Middle frontal gyrus (tissue), 1 donor: ENCODE measurements at regions not wholly inside any gene's neighbourhood (a gene's known extent, or its start where the extent isn't known, plus 50 kb on each side); places are given as distances from the start of the nearest gene placed in this dataset.
"Not testable (repeated sequence)": the region's sequence is repeated elsewhere in the genome, so short reads cannot be mapped to it uniquely, and the experiment has no call there.

Source experiments
- DNase-seq: peaks from one replicate; pipeline ENCODE4 v3.0.0-alpha.2; 2015; ENCODE audit warnings: low spot score; ENCODE audit errors: extremely low spot score

DNA sequence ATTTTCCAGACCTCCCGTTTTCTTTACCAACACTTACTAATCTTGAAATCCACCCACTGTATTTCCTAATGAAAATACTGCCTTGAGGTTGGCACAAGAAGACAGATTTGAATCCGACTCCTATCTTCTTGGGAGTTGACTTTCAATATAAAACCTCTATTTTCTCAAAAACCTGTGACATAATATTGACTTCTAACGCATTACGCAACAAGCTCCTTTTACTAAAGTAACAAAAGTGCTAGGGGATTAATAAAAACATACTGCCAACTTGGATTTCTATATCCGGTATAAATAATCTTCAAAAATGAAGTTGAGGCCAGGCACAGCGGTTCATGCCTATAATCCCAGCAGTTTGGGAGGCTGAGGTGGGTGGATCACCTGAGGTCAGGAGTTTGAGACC is 382.0 kb downstream of the PREX1 start:
- no peak for DNase-seq

DNA sequence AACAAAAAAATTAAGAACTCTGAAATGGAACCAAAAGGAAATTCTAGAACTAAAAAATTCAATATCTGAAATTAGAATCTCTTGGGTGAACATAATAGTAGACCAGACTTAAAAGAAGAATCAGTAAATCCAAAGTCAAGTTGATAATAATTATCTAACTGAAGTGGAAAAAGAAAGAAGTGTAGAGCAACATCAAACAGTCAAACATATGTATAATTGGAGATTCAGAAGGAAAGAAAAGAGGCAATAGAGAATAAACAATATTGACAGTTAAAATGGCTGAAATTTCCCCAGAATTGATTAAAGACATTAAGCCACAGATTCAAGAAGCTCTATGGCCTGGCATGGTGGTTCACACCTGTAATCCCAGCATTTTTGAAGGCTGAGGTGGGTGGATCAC is 383.6 kb downstream of the PREX1 start:
- DNase-seq, result no peak

DNA sequence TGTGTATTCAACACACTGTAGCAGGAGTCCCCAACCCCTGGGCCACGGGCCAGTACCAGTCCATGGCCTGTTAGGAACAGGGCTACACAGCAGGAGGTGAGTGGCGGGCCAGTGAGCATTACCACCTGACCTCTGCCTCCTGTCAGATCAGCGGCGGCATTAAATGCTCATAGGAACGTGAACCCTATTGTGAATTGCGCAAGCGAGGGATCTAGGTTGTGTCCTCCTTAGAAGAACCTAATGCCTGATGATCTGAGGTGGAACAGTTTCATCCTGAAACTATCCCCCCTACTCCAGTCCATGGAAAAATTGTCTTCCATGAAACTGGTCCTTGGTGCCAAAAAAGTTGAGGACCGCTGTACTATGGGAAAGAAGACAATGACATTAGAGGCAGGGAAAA is 386.9 kb downstream of the PREX1 start:
- no peak for DNase-seq

DNA sequence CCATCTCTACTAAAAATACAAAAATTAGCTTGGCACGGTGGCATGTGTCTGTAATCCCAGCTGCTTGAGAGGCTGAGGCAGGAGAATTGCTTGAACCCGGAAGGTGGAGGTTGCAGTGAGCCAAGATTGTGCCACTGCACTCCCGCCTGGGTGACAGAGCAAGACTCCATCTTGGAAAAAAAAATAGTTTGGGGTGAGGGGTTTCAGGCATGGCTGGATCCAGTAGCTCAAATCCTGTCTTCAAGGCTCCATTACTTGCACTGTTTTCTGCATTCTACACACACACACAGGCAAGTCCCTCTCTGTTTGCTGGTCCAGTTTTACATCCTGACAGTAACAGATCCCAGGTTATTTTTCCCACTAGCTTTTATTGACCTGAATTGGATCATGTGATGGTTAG is 387.5 kb downstream of the PREX1 start:
- DNase-seq, result not testable (repeated sequence)

DNA sequence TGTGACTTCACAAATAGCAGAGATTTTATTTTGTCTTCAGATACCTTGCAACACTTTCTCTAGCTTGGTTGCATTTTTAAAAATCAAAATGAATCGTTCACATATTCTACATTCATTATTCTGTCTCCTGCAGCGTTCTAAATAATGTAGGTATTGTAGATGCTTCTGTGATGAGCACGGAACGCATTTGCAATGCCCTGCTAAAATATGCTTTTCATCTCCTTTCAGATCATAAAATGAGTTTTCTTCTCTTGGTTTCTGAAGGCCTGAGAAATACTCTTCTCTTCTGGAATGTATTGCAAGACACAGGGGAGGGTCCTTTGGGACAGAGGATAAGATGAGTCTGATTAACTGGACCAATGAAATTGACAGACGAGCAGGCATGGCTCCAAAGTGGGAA is 390.7 kb downstream of the PREX1 start:
- no peak for DNase-seq

DNA sequence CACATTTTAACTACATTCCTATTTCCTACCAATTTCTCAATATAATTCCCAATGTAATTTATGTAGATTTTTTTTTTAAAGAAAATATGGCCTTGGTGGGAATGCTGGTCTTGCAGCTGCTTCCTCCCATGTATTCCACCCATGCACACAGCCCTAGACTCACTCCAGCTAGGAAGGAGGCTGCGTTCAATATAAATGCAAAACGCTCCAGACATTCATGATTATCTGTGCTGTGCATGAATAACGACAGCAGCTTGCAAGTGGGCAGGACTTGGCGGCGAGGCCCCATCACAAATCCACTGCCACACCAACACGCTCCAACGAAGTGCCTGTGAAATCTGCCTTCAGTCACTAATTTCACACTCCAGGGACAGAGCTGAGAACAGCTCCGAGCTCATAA is 391.2 kb downstream of the PREX1 start:
- not testable (repeated sequence) for DNase-seq

DNA sequence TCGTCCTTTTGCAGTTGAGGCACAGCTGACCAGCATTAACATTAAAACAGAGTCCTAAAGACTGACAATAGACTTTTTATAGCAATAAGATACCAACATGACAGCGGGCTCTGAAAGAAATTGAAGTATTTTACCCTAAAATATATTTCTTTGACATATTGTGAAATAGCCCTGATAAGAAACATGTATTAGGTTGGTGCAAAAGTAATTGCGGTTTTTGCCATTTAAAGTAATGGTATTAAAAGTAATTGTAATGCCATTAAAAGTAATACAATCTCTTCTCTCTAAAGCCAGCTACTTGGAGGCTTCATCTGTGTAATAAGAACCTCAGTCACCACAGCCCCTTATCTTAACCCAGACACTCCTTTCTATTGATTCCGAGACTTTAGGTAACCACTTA is 394.6 kb downstream of the PREX1 start:
- DNase-seq, result no peak

DNA sequence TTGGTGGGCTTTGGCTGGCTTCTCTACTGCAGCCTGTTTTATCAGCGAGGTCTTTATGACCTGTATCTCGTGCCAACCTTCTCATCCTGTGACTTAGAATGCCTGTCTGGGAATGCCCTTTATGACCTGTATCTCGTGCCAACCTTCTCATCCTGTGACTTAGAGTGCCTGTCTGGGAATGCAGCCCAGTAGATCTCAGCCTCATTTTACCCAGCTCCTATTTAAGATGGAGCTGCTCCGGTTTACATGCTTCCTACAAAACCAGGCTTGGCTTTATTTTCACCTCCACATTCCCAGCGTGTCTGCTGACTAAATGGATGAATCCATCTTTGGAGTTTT is 395.3 kb downstream of the PREX1 start:
- no peak for DNase-seq

DNA sequence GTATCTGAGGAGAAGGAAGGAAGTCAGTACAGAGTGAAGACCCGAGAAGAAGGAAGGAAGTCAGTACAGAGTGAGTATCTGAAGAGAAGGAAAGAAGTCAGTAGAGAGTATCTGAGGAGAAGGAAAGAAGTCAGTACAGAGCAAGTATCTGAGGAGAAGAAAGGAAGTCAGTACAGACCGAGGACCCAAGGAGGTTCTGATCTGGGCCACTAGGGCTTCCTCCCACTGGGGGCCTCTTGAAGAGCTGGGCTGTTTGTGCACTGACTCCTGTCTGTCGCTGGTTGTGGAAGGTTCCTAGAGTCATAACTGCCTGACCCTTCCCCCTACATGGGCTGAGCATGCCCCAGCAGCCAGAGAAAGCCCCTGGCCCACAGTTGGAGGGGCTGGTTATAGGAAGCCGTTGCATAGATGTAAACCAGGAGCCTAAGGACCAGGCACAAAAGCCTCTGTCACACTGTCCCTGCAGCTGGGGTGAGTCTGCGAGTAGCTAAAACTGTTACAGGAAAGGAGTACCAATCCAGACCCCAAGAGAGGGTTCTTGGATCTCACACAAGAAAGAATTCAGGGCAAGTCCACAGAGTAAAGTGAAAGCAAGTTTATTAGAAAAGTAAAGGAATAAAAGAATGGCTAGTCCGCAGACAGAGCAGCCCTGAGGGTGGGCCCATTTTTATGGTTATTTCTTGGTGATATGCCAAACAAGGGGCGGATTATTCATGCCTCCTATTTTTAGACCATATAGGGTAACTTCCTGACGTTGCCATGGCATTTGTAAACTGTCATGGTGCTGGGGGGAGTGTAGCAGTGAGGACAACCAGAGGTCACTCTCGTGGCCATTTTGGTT is 395.9 kb downstream of the PREX1 start:
- no peak for DNase-seq

DNA sequence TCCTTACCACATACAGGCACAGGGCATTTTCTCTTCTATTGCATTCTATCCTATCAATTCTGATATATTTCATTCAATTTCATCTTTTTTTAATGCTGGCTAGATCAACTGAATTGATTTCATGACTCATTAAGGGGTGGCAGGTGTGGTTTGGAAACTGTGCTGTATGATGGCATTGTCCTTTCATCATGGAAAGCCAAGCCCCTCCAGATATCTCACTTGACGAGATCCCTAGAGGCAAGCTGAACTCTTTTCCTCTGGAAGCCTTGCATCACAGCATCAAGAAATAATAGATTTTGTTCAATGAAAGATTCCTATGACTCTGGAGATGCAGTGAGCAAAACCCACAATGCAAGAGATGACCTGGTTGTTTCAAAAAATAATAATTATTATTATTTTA is 401.2 kb downstream of the PREX1 start:
- DNase-seq, result no peak

DNA sequence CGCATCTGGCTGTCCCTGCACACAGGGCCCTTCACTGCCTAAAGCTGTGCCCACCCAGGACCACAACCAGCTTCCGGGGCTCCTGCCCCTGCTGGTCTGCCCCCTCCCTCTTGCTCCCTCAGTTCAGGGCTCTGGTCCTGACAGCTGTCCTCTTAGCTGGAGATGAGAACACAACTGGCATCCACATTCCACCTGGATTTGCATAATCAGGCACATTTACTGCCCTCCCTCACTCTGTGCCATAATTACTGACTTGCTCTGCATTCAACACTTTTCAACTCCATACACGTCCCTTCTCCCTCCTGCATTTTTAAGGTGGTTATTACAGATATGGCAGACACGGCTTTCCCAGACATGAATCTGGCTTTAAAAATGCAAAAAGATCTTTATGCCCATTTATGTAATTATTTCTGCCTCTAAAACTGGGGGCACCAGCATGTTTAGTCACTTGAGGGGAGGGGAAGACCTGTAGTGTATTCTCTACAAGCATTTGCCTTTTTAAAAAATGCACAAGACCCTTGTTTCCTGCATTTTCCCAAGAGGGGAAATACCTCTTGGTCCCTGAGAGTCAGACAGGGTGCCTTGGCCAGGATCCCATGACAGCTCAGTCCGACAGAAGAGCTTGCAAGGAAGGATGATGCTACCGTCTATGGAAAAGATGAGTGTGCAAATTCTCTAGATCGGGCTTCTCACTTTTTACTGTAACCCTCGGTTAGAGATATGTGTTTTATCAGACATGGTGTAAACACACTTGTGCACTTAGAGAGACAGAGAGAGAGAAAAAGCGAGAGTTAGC is 401.8 kb downstream of the PREX1 start:
- no peak for DNase-seq

DNA sequence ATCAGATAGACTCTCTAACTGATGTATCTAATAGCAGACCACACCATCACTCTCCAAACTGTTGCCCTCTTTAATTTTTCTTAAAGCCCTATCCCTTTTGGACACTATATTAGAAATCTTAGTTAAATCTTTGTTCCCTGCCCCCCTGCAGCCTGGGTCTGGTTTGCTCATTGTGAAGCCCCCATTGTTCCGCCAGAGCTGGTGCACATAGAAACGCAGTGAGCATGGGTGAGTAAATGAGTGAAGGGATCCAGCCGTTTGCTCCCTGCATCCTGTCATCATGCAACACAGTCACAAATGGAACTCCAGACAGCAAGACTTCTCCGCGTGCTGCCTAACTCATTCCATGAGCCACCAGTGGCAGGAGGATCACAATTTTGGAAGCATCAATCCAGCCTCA is 402.5 kb downstream of the PREX1 start:
- no peak for DNase-seq

DNA sequence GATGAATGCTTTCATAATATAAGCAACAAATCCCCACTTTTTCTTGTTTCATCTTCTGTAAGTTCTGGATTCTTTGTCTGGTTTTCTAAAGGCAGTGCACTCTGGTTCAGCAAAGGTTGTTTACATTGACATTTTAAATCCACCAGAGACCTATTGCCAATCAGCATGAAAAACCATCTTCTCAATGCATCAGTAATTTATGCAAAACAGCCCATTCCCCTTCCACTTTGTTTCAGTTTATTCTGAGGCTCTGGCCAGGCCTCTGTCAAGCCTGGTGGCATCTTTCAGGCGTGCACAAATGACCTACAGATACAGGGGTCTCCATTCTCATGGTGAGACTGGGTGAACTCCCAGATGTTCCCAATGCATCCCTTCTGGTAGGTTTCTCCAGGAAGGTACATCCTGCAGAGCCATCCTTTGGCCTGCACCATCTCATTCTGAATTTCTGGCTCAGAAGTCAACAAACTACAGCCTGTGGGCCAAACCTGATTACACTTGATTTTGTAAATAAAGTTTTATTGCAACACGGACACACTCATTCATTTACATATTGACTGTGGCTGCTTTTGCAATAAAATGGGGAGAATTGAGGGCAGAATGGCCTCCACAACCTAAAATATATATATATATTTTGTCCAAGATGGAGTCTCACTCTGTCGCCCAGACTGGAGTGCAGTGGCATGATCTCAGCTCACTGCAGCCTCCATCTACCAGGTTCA is 405.4 kb downstream of the PREX1 start:
- DNase-seq, result no peak

DNA sequence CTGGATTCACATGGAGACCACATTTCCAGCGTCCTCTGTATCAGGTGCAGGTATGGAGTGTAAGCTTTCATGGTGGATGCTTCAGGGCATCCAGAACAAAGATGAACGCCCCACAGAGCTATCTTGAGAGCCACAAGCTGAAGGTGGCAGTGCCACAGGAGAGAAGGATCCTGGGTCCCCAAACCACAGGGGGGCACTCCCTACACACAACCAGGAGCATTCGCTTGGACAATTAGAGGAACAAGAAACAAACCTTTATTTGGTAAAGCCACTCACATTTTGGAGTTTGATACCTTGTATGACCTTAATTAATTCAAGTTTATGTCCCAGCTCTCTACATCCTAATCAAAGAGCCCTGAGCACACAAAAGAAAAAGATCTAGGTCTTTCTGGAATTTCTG is 406.3 kb downstream of the PREX1 start:
- DNase-seq, result no peak

DNA sequence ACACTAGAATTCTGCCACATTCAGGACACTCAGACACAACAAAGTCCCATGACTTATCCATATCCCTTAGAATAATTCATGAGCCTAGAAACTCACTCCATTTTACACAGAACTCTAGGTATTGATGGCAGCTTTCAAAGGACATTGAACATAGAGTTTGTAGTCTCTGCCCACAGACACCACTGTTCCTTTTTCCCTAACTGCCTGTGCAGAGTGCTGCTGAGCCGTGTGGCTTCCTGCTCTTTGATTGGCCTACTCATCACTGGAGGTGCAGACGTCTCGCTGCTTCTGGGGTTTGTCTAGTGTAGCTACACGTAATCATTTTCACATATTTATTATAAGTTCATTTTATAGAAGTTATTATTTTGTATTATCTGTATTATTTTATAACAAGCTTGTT is 407.6 kb downstream of the PREX1 start:
- no peak for DNase-seq

DNA sequence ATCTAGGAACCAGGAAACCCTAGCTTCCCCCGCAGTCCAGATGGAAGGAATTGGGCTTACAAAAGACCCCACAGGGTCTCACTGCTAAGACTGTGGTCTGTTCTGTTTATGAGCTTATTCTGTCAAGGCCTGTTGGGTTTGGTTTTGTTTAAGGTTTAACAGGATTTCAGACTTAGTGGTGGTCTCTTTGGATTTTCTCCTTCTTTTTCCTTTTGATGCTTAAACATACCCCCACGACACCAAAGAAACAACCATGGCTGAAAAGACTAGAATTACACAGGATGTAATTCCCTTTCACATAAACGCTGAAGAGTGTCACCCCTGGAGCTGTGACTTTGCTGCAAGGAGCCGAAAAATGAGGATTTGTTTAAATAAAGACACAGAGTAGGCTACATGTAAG is 408.6 kb downstream of the PREX1 start:
- DNase-seq, result no peak

DNA sequence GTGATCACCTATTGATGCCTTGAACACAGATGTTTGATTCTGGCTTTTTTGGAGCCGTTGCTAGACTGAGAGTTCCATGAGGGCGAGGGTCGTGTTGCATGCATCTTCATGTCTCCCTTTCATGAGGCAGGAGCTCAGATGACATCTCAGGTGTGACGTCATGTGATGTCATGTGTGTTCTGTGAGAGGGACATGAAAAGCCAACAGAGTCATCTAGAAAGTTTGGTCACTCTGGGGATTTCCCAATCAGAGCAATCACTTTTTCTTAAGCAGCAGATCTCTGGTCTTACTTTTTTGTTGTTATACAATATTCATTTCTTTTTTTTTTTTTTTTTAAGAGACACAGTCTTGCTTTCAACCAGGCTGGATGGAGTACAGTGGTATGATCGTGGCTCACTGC is 411.8 kb downstream of the PREX1 start:
- no peak for DNase-seq

DNA sequence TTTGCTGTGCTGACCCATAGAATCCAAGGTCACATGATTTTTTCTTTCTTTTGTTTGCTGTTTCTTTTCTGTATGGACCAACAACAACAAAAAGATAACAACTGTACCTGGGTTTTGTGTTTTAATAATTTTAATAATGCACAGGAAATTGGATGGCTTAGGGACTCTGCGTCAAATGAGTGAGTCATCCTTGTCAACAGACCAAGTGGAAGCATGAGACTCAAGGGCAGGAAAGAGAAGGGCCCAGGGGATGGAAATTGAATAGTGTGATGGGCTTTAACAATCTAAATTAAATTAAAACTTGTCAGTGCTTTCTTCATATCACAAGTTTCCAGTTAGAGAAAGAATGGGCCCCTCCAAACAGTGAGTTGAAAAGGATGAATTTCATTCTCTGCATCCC is 413.0 kb downstream of the PREX1 start:
- DNase-seq, result no peak

DNA sequence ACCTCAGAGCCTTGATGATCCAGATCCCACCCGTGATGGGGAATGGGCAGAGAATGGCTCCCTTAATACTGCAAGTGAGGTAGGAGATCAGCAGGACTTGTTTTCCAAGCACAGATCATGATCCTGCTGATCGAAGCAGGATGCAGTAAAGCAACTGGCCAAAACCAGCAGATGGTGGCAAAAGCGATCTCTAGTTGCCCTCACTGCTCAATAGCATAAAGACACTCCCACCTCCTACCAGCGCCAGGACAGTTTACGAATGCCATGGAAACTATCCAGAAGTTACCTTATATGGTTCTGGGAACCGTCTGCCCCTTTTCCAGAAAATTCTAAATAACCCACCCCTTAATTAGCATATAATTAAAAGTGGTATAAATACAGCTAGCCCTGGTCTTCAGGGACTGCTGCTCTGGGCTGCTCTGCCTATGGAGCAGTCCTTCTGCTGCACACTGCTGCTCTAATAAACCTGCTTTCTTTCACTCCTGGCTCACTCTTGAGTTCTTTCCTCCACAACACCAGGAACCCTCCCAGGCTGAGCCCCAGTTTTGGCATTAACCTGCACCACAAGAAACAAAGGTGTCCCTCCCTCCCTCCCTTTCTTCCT is 415.8 kb downstream of the PREX1 start:
- DNase-seq, result no peak

DNA sequence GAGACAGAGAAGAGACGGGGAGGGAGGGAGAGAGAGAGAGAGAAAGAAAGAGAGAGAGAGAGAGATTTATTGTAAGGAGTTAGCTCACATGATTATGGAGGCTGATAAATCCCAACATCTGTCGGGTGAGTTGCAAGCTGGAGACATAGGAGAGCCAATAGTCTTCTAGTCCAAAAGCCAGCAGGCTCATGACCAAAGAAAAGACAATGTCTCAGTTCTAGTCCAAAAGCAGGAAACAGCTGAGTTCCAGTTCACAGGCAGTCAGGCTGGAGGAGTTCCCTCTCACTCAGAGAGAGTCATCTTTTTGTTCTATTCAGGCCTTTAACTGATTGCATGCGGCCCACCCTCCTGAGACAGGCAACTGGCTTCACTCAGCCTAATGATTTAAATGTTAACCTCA is 416.6 kb downstream of the PREX1 start:
- DNase-seq, result peak; percentile 13

DNA sequence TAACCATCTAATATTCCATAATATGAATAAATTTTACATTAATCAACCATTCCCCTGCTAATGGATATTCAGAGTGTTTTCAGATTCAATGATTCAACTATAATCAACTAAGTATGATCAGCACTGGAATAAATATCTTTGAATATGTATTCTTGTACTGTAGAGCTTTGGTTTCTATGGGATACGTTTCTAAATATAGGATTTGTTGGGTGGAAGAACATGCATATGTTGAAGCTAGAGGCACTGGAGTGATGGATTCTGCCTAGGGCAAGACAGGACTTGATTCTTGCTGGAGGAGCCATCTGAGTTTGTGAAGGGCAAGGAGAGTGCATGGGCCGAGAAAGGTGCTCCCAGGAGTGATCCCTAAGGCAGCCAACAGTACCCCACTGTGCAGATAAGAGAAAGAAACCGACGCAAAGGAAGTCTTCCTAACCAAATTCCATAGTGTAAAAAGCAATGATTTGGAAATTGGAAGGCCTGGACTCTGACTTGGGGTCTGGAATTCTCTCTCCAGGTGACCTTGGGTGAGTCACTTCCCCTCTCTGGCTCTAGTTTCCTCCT is 418.7 kb downstream of the PREX1 start:
- DNase-seq, result no peak

DNA sequence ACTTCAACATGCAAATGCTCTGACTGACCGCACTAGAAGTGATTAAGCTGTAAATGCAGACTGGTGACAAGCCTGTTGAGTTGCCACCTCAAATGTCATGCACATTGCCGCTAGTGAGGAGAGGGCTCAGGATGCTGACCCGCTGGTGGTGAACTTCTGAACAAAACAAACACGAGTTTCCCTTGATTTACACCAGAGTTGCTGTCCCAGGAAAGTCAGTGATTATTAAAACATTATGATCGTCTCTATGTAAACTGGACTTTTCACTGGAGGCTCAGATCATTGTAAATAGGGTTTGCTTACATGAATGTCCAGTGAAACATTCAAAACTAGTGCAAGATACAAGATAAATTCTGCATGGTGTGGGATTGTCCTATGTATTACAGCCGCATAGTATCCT is 420.1 kb downstream of the PREX1 start:
- DNase-seq, result no peak
